ENCODE measurements at regions not wholly inside any gene's neighbourhood (a gene's known extent, or its start where the extent isn't known, plus 50 kb on each side); places are given as distances from the start of the nearest gene placed in this dataset.
"Not testable (repeated sequence)": the region's sequence is repeated elsewhere in the genome, so short reads cannot be mapped to it uniquely, and the experiment has no call there.

- no peak for DNase-seq (ENCODE audit: low read depth)
Measured at GRCh38 chr2:97355176-97355575, 234.5 kb downstream of the ANKRD36B start.

GRCh38 chr2:97354576-97354975 lies 235.1 kb downstream of the ANKRD36B start:
- no peak for DNase-seq (ENCODE audit: low read depth)
- no peak for TF ChIP-seq CTCF (IDR thresholded peaks at IDR 0.05; ENCODE audit: insufficient read depth, low read depth, low read length, missing control alignments)
- no peak overlapping the region for H3K4me3 ChIP-seq (ENCODE audit: low read length)

More at GRCh38 chr2:97355176-97355575, 234.5 kb downstream of the ANKRD36B start:
- TF ChIP-seq CTCF (IDR thresholded peaks at IDR 0.05; ENCODE audit: insufficient read depth, low read depth, low read length, missing control alignments): no peak
- no peak overlapping the region for H3K4me3 ChIP-seq (ENCODE audit: low read length)

GRCh38 chr2:97348841-97349240 lies 235.9 kb downstream of the ANKRD36 start:
- no peak for TF ChIP-seq CTCF (IDR thresholded peaks at IDR 0.05; ENCODE audit: insufficient read depth, low read depth, low read length, missing control alignments)
- DNase-seq (ENCODE audit: low read depth): no peak
- no peak overlapping the region for H3K4me3 ChIP-seq (ENCODE audit: low read length)

GRCh38 chr2:97348265-97348664 lies 235.3 kb downstream of the ANKRD36 start:
- TF ChIP-seq CTCF (IDR thresholded peaks at IDR 0.05; ENCODE audit: insufficient read depth, low read depth, low read length, missing control alignments): no peak
- DNase-seq (ENCODE audit: low read depth): no peak
- H3K4me3 ChIP-seq (ENCODE audit: low read length): no peak overlapping the region

GRCh38 chr2:97344937-97345336 lies 232.0 kb downstream of the ANKRD36 start:
- not testable (repeated sequence) for DNase-seq (ENCODE audit: low read depth); H3K4me3 ChIP-seq (ENCODE audit: low read length)

GRCh38 chr2:97333674-97334073 lies 220.7 kb downstream of the ANKRD36 start:
- H3K4me3 ChIP-seq (ENCODE audit: low read length); DNase-seq (ENCODE audit: low read depth): not testable (repeated sequence)

GRCh38 chr2:97332184-97332583 lies 219.2 kb downstream of the ANKRD36 start:
- not testable (repeated sequence) for H3K4me3 ChIP-seq (ENCODE audit: low read length); DNase-seq (ENCODE audit: low read depth)

- not testable (repeated sequence) for DNase-seq (ENCODE audit: low read depth); H3K4me3 ChIP-seq (ENCODE audit: low read length)
Measured at GRCh38 chr2:97321936-97322713, 209.2 kb downstream of the ANKRD36 start.

DNA sequence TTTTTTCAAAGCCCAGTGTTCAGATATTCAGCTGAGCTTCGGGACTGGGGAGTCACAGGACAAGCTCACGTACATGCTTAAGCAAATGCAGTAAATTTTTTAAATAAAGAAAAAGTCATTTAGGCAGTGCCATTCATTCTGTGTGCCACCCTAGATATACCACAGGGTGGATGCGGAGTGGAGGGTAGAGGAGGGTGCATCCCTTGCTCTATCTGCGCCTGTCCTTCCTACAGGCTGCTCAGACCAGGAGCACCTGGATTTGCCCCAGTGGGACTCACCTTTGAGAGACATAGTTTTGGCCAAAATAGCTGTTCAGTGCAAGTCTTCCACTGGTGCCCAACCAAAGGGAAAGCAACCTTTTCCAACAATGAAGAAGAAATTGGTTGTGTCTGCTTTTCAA lies 202.4 kb downstream of the ANKRD36 start:
- H3K4me3 ChIP-seq (ENCODE audit: low read length); DNase-seq (ENCODE audit: low read depth): not testable (repeated sequence)

- not testable (repeated sequence) for DNase-seq (ENCODE audit: low read depth); H3K4me3 ChIP-seq (ENCODE audit: low read length)
Measured at GRCh38 chr2:97312426-97312825, 199.5 kb downstream of the ANKRD36 start.

DNA sequence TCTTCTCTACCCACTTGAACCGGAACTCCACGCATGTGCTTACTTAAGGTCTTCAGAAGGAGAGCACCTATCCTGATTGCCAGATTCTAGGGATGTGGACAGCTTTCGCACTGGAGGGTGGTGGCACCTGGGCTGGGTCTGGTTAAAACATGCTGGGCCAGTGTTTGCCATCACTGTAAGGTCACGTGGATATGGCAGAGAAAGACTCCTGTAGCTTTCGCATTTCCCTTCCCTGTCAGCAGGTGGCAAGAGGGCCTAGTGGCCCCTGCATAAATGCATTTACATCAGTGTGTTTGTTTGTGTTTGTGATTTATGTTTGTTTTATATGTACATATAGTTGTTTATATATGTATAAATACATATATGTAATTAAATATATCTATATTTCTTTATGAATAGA lies 192.5 kb downstream of the ANKRD36 start:
- DNase-seq (ENCODE audit: low read depth): not testable (repeated sequence)

GRCh38 chr2:97302881-97303280 lies 189.9 kb downstream of the ANKRD36 start:
- DNase-seq (ENCODE audit: low read depth); H3K4me3 ChIP-seq (ENCODE audit: low read length): not testable (repeated sequence)

More for the DNA sequence above, 192.5 kb downstream of the ANKRD36 start:
- not testable (repeated sequence) for H3K4me3 ChIP-seq (ENCODE audit: low read length)

DNA sequence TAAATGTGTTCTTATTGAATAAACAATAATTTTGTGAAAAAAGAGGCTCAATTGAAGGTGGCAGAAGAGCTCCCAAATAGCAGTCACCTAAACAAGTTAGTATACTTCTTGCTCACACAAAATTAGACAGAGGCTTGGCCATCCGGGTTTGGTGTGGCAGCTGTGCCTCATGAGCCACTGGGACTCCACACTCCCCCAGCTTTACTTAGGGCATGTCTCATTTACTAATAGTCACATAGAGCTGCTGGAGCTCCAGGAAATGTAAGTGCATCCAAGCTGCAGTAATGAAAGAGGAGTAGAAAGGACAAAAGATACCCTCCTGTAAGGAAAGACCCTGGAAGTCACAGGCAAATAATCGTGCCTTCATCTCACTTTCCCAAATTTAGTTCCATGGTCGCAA lies 188.8 kb downstream of the ANKRD36 start:
- H3K4me3 ChIP-seq (ENCODE audit: low read length); DNase-seq (ENCODE audit: low read depth): not testable (repeated sequence)
